ENCODE measurements at regions not wholly inside any gene's neighbourhood (a gene's known extent, or its start where the extent isn't known, plus 50 kb on each side); places are given as distances from the start of the nearest gene placed in this dataset.

GRCh38 chr11:105296806-105297205 is 157.2 kb upstream of the CARD18 start:
- Histone ChIP-seq H3K36me3 (ENCODE audit: control insufficient read depth, insufficient read depth, low read length) (no peaks in the 10 kb centered on the region), H3K27me3 (ENCODE audit: control insufficient read depth, insufficient read depth, low read length) (no peaks in the 10 kb centered on the region), H3K4me1 (ENCODE audit: control insufficient read depth, insufficient read depth, low read length) (no peaks in the 10 kb centered on the region), H3K4me3 (ENCODE audit: low read length) (no peak overlapping the region), H3K9me3 (ENCODE audit: control insufficient read depth, insufficient read depth, low read length) (no peaks in the 10 kb centered on the region), H3K27ac (ENCODE audit: low read length) (no peak overlapping the region)
- no peak for DNase-seq (ENCODE audit: low read depth, low spot score)
- no CpG with 5 or more reads among the region's 8 CpGs for WGBS (ENCODE audit: insufficient coverage, insufficient read length)

GRCh38 chr11:105296386-105296785 is 156.8 kb upstream of the CARD18 start:
- Histone ChIP-seq H3K4me1 (ENCODE audit: control insufficient read depth, insufficient read depth, low read length) (no peaks in the 10 kb centered on the region), H3K9me3 (ENCODE audit: control insufficient read depth, insufficient read depth, low read length) (no peaks in the 10 kb centered on the region), H3K4me3 (ENCODE audit: low read length) (no peak overlapping the region), H3K36me3 (ENCODE audit: control insufficient read depth, insufficient read depth, low read length) (no peaks in the 10 kb centered on the region), H3K27me3 (ENCODE audit: control insufficient read depth, insufficient read depth, low read length) (no peaks in the 10 kb centered on the region), H3K27ac (ENCODE audit: low read length) (no peak overlapping the region)
- DNase-seq (ENCODE audit: low read depth, low spot score): no peak
- no CpG with 5 or more reads among the region's 8 CpGs for WGBS (ENCODE audit: insufficient coverage, insufficient read length)

- no peak for DNase-seq (ENCODE audit: low read depth, low spot score)
- WGBS (ENCODE audit: insufficient coverage, insufficient read length): 100% methylated on average over 1 of the region's 2 CpGs
- Histone ChIP-seq H3K9me3 (ENCODE audit: control insufficient read depth, insufficient read depth, low read length) (no peaks in the 10 kb centered on the region), H3K27ac (ENCODE audit: low read length) (no peak overlapping the region), H3K4me1 (ENCODE audit: control insufficient read depth, insufficient read depth, low read length) (no peaks in the 10 kb centered on the region), H3K36me3 (ENCODE audit: control insufficient read depth, insufficient read depth, low read length) (no peaks in the 10 kb centered on the region), H3K4me3 (ENCODE audit: low read length) (no peak overlapping the region), H3K27me3 (ENCODE audit: control insufficient read depth, insufficient read depth, low read length) (no peaks in the 10 kb centered on the region)
Observed at GRCh38 chr11:105282658-105283057, 143.1 kb upstream of the CARD18 start.

DNA sequence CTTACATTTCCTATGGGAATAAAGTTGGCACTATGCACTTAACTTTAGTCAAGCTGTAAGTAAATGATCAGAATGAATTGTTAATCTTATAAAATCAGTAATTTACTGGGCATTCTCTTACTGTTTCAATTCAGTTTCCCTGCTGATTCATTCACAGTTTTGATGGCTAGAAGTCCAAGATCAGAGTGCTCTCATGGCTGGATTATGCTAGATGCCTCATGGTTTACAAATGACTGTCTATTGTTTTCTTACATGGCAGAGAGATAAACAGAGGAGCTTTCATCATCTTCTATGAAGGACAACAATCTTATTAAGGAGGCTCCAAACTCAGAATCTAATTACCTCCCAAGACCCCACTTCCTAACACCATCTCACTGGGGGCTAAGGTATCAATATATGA is 135.1 kb upstream of the CARD18 start:
- no peaks in the 10 kb centered on the region for H3K9me3 ChIP-seq (ENCODE audit: control insufficient read depth, insufficient read depth, low read length)
- H3K27me3 ChIP-seq (ENCODE audit: control insufficient read depth, insufficient read depth, low read length): no peaks in the 10 kb centered on the region
- no peak for DNase-seq (ENCODE audit: low read depth, low spot score)
- H3K27ac ChIP-seq (ENCODE audit: low read length): no peak overlapping the region
- no peaks in the 10 kb centered on the region for H3K36me3 ChIP-seq (ENCODE audit: control insufficient read depth, insufficient read depth, low read length)
- H3K4me3 ChIP-seq (ENCODE audit: low read length): no peak overlapping the region
- H3K4me1 ChIP-seq (ENCODE audit: control insufficient read depth, insufficient read depth, low read length): no peaks in the 10 kb centered on the region

GRCh38 chr11:105273660-105274280 is 134.2 kb upstream of the CARD18 start:
- Histone ChIP-seq H3K36me3 (ENCODE audit: control insufficient read depth, insufficient read depth, low read length) (no peaks in the 10 kb centered on the region), H3K9me3 (ENCODE audit: control insufficient read depth, insufficient read depth, low read length) (no peaks in the 10 kb centered on the region), H3K4me1 (ENCODE audit: control insufficient read depth, insufficient read depth, low read length) (no peaks in the 10 kb centered on the region), H3K27ac (ENCODE audit: low read length) (no peak overlapping the region), H3K27me3 (ENCODE audit: control insufficient read depth, insufficient read depth, low read length) (no peaks in the 10 kb centered on the region), H3K4me3 (ENCODE audit: low read length) (no peak overlapping the region)
- no CpG with 5 or more reads among the region's 1 CpG for WGBS (ENCODE audit: insufficient coverage, insufficient read length)
- DNase-seq (ENCODE audit: low read depth, low spot score): no peak

GRCh38 chr11:105269862-105270261 is 130.3 kb upstream of the CARD18 start:
- Histone ChIP-seq H3K36me3 (ENCODE audit: control insufficient read depth, insufficient read depth, low read length) (no peaks in the 10 kb centered on the region), H3K4me3 (ENCODE audit: low read length) (no peak overlapping the region), H3K9me3 (ENCODE audit: control insufficient read depth, insufficient read depth, low read length) (no peaks in the 10 kb centered on the region), H3K4me1 (ENCODE audit: control insufficient read depth, insufficient read depth, low read length) (no peaks in the 10 kb centered on the region), H3K27me3 (ENCODE audit: control insufficient read depth, insufficient read depth, low read length) (no peaks in the 10 kb centered on the region), H3K27ac (ENCODE audit: low read length) (no peak overlapping the region)
- DNase-seq (ENCODE audit: low read depth, low spot score): no peak

GRCh38 chr11:105268404-105269062 is 129.0 kb upstream of the CARD18 start:
- H3K36me3 ChIP-seq (ENCODE audit: control insufficient read depth, insufficient read depth, low read length): no peaks in the 10 kb centered on the region
- H3K4me3 ChIP-seq (ENCODE audit: low read length): no peak overlapping the region
- H3K27ac ChIP-seq (ENCODE audit: low read length): no peak overlapping the region
- WGBS (ENCODE audit: insufficient coverage, insufficient read length): no CpG with 5 or more reads among the region's 9 CpGs
- DNase-seq (ENCODE audit: low read depth, low spot score): no peak
- H3K27me3 ChIP-seq (ENCODE audit: control insufficient read depth, insufficient read depth, low read length): no peaks in the 10 kb centered on the region
- H3K4me1 ChIP-seq (ENCODE audit: control insufficient read depth, insufficient read depth, low read length): no peaks in the 10 kb centered on the region
- H3K9me3 ChIP-seq (ENCODE audit: control insufficient read depth, insufficient read depth, low read length): no peaks in the 10 kb centered on the region

- no peak for DNase-seq (ENCODE audit: low read depth, low spot score)
- Histone ChIP-seq H3K27ac (ENCODE audit: low read length) (no peak overlapping the region), H3K27me3 (ENCODE audit: control insufficient read depth, insufficient read depth, low read length) (no peaks in the 10 kb centered on the region), H3K9me3 (ENCODE audit: control insufficient read depth, insufficient read depth, low read length) (no peaks in the 10 kb centered on the region), H3K4me1 (ENCODE audit: control insufficient read depth, insufficient read depth, low read length) (no peaks in the 10 kb centered on the region), H3K4me3 (ENCODE audit: low read length) (no peak overlapping the region), H3K36me3 (ENCODE audit: control insufficient read depth, insufficient read depth, low read length) (no peaks in the 10 kb centered on the region)
- no CpG with 5 or more reads among the region's 1 CpG for WGBS (ENCODE audit: insufficient coverage, insufficient read length)
Observed at GRCh38 chr11:105265845-105266244, 126.3 kb upstream of the CARD18 start.

DNA sequence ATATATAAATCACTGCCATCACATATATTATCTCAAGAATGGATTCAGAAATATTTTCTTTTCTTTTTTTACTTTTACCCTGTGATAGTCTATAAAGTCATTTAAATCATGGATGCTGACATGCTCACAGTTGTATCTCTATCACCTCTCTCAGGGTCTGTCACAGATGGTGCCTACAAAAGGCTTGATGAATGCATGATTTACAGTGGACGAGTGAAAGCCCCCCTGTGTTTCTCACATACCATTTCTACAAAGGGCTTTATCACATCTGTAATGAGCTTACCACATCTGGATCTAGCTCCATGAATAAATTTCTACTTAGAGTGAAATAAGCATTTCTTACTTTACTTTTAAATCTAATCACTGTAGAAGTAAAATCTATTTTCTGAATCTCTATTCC is 121.4 kb upstream of the CARD18 start:
- WGBS (ENCODE audit: insufficient coverage, insufficient read length): no CpG with 5 or more reads among the region's 1 CpG
- Histone ChIP-seq H3K27ac (ENCODE audit: low read length) (no peak overlapping the region), H3K36me3 (ENCODE audit: control insufficient read depth, insufficient read depth, low read length) (no peaks in the 10 kb centered on the region), H3K27me3 (ENCODE audit: control insufficient read depth, insufficient read depth, low read length) (no peaks in the 10 kb centered on the region), H3K4me1 (ENCODE audit: control insufficient read depth, insufficient read depth, low read length) (no peaks in the 10 kb centered on the region), H3K4me3 (ENCODE audit: low read length) (no peak overlapping the region), H3K9me3 (ENCODE audit: control insufficient read depth, insufficient read depth, low read length) (no peaks in the 10 kb centered on the region)
- DNase-seq (ENCODE audit: low read depth, low spot score): no peak

- no peak for DNase-seq (ENCODE audit: low read depth, low spot score)
- Histone ChIP-seq H3K4me1 (ENCODE audit: control insufficient read depth, insufficient read depth, low read length) (no peaks in the 10 kb centered on the region), H3K27me3 (ENCODE audit: control insufficient read depth, insufficient read depth, low read length) (no peaks in the 10 kb centered on the region), H3K36me3 (ENCODE audit: control insufficient read depth, insufficient read depth, low read length) (no peaks in the 10 kb centered on the region), H3K9me3 (ENCODE audit: control insufficient read depth, insufficient read depth, low read length) (no peaks in the 10 kb centered on the region), H3K4me3 (ENCODE audit: low read length) (no peak overlapping the region), H3K27ac (ENCODE audit: low read length) (no peak overlapping the region)
- no CpG with 5 or more reads among the region's 3 CpGs for WGBS (ENCODE audit: insufficient coverage, insufficient read length)
Observed at GRCh38 chr11:105245781-105246315, 106.3 kb upstream of the CARD18 start.

All from iPS DF 6.9 (cell line).